HEK293 (cell line): ENCODE measurements at regions not wholly inside any gene's neighbourhood (a gene's known extent, or its start where the extent isn't known, plus 50 kb on each side); places are given as distances from the start of the nearest gene placed in this dataset.

ENCODE experiments used
- CTCF ChIA-PET: fragments of 350-600 bp; formaldehyde crosslinking; extraction: SDS; loops from one replicate; lab custom pipeline; 2021; ENCODE audit warnings: antibody characterized with exemption; lab: Yijun Ruan, JAX
- POLR2A ChIA-PET: fragments of 300-600 bp; formaldehyde crosslinking; extraction: SDS; loops from one replicate; lab custom pipeline; 2020; ENCODE audit warnings: antibody characterized with exemption, inconsistent platforms; lab: Yijun Ruan, JAX
- H3K27ac ChIP-seq: fragments of 200-500 bp; sonication (Bioruptor generic); 2 replicates; pipeline ENCODE4 v1.5.1; 2014; ENCODE audit warnings: low read depth, low read length, control low read depth, inconsistent platforms; ENCODE audit errors: extremely low read depth
- H3K36me3 ChIP-seq, 2 experiments: fragments of 200-500 bp in 1 of 2; sonication (Bioruptor generic) in 1 of 2; 1 replicate in 1 of 2; 2 replicates in 1 of 2; pipeline ENCODE4 v1.5.1; 2014 to 2017; ENCODE audit warnings: inconsistent platforms in 2 of 2, low read length in 2 of 2; ENCODE audit not compliant: control insufficient read depth in 2 of 2, insufficient read depth in 1 of 2
- H3K4me1 ChIP-seq: fragments of 200-500 bp; sonication (Bioruptor generic); 2 replicates; pipeline ENCODE4 v1.5.1; 2014; ENCODE audit warnings: mild to moderate bottlenecking, low read length, inconsistent platforms; ENCODE audit not compliant: control insufficient read depth, insufficient read depth
- H3K4me3 ChIP-seq: 2 replicates; pipeline ENCODE4 v1.5.1; 2011; ENCODE audit warnings: low read depth, mild to moderate bottlenecking, control low read depth, low read length, moderate library complexity
- H3K9me3 ChIP-seq: fragments of 200-500 bp; sonication (Bioruptor generic); 2 replicates; pipeline ENCODE4 v1.5.1; 2014; ENCODE audit warnings: low read depth, low read length, inconsistent platforms; ENCODE audit not compliant: control insufficient read depth, insufficient read depth
- ATF2 ChIP-seq: fragments of 450-650 bp; formaldehyde crosslinking; IDR thresholded peaks from 2 replicates; pipeline ENCODE4 v1.5.1; 2016; ENCODE audit warnings: missing biosample characterization, missing genetic modification characterization, low read depth
- KLF8 ChIP-seq: fragments of 450-650 bp; formaldehyde crosslinking; IDR thresholded peaks from 2 replicates; pipeline ENCODE4 v1.5.1; 2016; ENCODE audit warnings: missing biosample characterization, missing genetic modification characterization
- RBAK ChIP-seq: fragments of 450-650 bp; formaldehyde crosslinking; IDR thresholded peaks from 2 replicates; pipeline ENCODE4 v1.5.1; 2016; ENCODE audit warnings: missing biosample characterization, missing genetic modification characterization
- SCRT2 ChIP-seq: fragments of 450-650 bp; formaldehyde crosslinking; IDR thresholded peaks from 2 replicates; pipeline ENCODE4 v1.5.1; 2016; ENCODE audit warnings: missing biosample characterization, missing genetic modification characterization
- SP3 ChIP-seq: fragments of 450-650 bp; formaldehyde crosslinking; IDR thresholded peaks from 2 replicates; pipeline ENCODE4 v1.5.1; 2016; ENCODE audit warnings: missing biosample characterization, missing genetic modification characterization
- ZBTB11 ChIP-seq: fragments of 450-650 bp; formaldehyde crosslinking; conservative IDR thresholded peaks from 2 replicates; pipeline ENCODE4 v1.5.1; 2016; ENCODE audit warnings: low read depth, missing biosample characterization, missing genetic modification characterization
- ZBTB21 ChIP-seq: fragments of 450-650 bp; formaldehyde crosslinking; IDR thresholded peaks from 2 replicates; pipeline ENCODE4 v1.5.1; 2017; ENCODE audit warnings: missing biosample characterization, missing genetic modification characterization
- ZNF148 ChIP-seq: fragments of 450-650 bp; formaldehyde crosslinking; IDR thresholded peaks from 2 replicates; pipeline ENCODE4 v1.5.0; 2017; ENCODE audit warnings: missing biosample characterization, missing genetic modification characterization, borderline replicate concordance
- ZNF157 ChIP-seq: fragments of 450-650 bp; formaldehyde crosslinking; IDR thresholded peaks from 2 replicates; pipeline ENCODE4 v1.5.1; 2016; ENCODE audit warnings: missing biosample characterization, missing genetic modification characterization
- ZNF221 ChIP-seq: fragments of 450-650 bp; formaldehyde crosslinking; IDR thresholded peaks from 2 replicates; pipeline ENCODE4 v1.5.1; 2017; ENCODE audit warnings: missing biosample characterization, missing genetic modification characterization, borderline replicate concordance
- ZNF23 ChIP-seq: fragments of 450-650 bp; formaldehyde crosslinking; IDR thresholded peaks from 2 replicates; pipeline ENCODE4 v1.5.1; 2016; ENCODE audit warnings: missing biosample characterization, missing genetic modification characterization, borderline replicate concordance
- ZNF335 ChIP-seq: fragments of 450-650 bp; formaldehyde crosslinking; conservative IDR thresholded peaks from 2 replicates; pipeline ENCODE4 v1.5.1; 2016; ENCODE audit warnings: missing biosample characterization, missing genetic modification characterization
- ZNF426 ChIP-seq: fragments of 450-650 bp; formaldehyde crosslinking; IDR thresholded peaks from 2 replicates; pipeline ENCODE4 v1.5.1; 2017; ENCODE audit warnings: missing biosample characterization, missing genetic modification characterization, mild to moderate bottlenecking, inconsistent platforms, moderate library complexity
- ZNF48 ChIP-seq: fragments of 450-650 bp; formaldehyde crosslinking; IDR thresholded peaks from 2 replicates; pipeline ENCODE4 v1.5.1; 2016; ENCODE audit warnings: missing biosample characterization, missing genetic modification characterization
- ZNF521 ChIP-seq: fragments of 450-650 bp; formaldehyde crosslinking; IDR thresholded peaks from 2 replicates; pipeline ENCODE4 v1.5.1; 2017; ENCODE audit warnings: missing biosample characterization, mild to moderate bottlenecking, missing genetic modification characterization
- ZNF585B ChIP-seq: fragments of 450-650 bp; formaldehyde crosslinking; IDR thresholded peaks from 2 replicates; pipeline ENCODE4 v1.5.1; 2016; ENCODE audit warnings: missing biosample characterization, missing genetic modification characterization
- ZNF768 ChIP-seq: fragments of 450-650 bp; formaldehyde crosslinking; IDR thresholded peaks from 2 replicates; pipeline ENCODE4 v1.5.1; 2018; ENCODE audit warnings: missing biosample characterization, mild to moderate bottlenecking, missing genetic modification characterization
- ZNF843 ChIP-seq: fragments of 450-650 bp; formaldehyde crosslinking; IDR thresholded peaks from 2 replicates; pipeline ENCODE4 v1.5.1; 2016; ENCODE audit warnings: missing biosample characterization, missing genetic modification characterization
- TF ChIP-seq, protein P1 (sequence below): fragments of 450-650 bp; formaldehyde crosslinking; IDR thresholded peaks from 2 replicates; pipeline ENCODE4 v1.5.1; 2016; ENCODE audit warnings: missing biosample characterization, missing genetic modification characterization
- TF ChIP-seq, protein P2 (sequence below): fragments of 450-650 bp; formaldehyde crosslinking; IDR thresholded peaks from 2 replicates; pipeline ENCODE4 v1.5.1; 2016; ENCODE audit warnings: missing biosample characterization, missing genetic modification characterization

DNA sequence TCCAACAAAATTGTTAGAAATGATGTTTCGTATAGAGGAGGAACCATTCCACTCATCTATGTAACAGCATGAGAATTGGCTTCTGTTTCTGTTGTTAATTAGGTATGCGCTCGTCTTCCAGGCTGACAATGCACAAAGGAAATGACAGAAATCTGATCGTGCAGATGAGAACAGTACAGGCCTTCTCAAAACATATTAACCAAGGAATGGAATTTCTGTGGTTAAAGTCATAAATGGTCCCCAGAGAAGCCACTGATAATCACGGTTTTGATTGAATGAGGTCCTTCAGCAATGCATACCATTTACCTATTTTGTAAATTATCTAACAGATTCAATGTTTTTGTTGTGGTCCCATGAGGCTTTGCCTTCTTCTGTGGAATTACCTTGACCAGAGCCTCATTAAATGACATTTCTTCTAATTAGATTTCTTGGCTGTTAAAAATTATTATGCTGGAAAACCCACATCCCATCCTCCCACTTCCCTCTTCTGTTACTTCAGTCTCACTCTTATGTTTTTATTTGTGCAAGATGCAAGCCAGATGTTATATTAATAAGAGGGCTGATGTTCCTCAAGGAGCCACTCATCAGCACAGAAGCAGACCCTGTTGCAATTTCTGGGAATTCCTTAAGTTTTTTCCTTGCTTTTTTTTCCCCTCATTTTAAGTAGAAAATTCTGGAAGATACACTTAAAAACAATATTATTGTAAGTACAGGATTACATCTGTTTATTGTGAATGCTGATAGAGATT, 395.8 kb downstream of the PID1 start:
- no peaks in the 10 kb centered on the region for H3K4me1 ChIP-seq
- H3K4me3 ChIP-seq = no peak overlapping the region
- H3K36me3 ChIP-seq = no peaks in the 10 kb centered on the region
- ChIA-PET CTCF (no interaction called here), POLR2A (no interaction called here)
- H3K9me3 ChIP-seq = no peaks in the 10 kb centered on the region
- no peak overlapping the region for H3K27ac ChIP-seq
- TF ChIP-seq ZBTB21 (tag by site-specific recombination) = no peak
- no peak for TF ChIP-seq ZBTB11
- TF ChIP-seq ZNF221 (tag by site-specific recombination) = no peak
- TF ChIP-seq ATF2 = no peak
- TF ChIP-seq ZNF426 = no peak
- TF ChIP-seq ZNF843 (tag by site-specific recombination) = no peak
- TF ChIP-seq, protein P1, sequence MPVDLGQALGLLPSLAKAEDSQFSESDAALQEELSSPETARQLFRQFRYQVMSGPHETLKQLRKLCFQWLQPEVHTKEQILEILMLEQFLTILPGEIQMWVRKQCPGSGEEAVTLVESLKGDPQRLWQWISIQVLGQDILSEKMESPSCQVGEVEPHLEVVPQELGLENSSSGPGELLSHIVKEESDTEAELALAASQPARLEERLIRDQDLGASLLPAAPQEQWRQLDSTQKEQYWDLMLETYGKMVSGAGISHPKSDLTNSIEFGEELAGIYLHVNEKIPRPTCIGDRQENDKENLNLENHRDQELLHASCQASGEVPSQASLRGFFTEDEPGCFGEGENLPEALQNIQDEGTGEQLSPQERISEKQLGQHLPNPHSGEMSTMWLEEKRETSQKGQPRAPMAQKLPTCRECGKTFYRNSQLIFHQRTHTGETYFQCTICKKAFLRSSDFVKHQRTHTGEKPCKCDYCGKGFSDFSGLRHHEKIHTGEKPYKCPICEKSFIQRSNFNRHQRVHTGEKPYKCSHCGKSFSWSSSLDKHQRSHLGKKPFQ (tag by site-specific recombination) = no peak
- no peak for TF ChIP-seq RBAK (tag by site-specific recombination)
- TF ChIP-seq SCRT2 (tag by site-specific recombination) = no peak
- no peak for TF ChIP-seq ZNF157 (tag by site-specific recombination)
- no peak for TF ChIP-seq KLF8 (tag by site-specific recombination)
- no peak for TF ChIP-seq ZNF23 (tag by site-specific recombination)
- TF ChIP-seq, all 188 proteins: peak for 0

DNA sequence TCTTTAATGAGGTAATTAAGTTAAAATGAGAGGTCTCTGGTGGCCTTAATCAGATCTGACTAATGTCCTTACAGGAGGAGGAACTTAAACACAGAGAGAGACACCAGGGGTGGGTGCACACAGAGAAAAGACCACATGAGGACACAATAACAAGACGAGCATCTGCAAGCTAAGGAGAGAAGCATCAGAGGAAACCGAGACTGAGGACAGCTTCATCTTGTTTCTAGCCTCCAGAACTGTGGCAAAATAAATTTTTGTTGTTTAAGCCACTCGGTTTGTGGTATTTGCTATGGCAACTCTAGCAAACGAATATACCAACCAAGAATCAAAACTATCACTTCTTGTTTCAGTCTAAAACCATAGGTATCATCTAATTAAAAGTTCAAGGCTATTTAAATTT, 400.1 kb downstream of the PID1 start:
- Histone ChIP-seq H3K36me3 (no peaks in the 10 kb centered on the region), H3K9me3 (no peaks in the 10 kb centered on the region), H3K27ac (no peak overlapping the region), H3K4me1 (no peaks in the 10 kb centered on the region), H3K4me3 (no peak overlapping the region)
- CTCF ChIA-PET = interaction anchor here (0.8 kb wide), 1 partner anchor 46 kb away, joined by 3 read pairs; no protein-coding TSS in a partner anchor
- POLR2A ChIA-PET = no interaction called here
- TF ChIP-seq ZNF585B = no peak
- TF ChIP-seq, all 188 proteins: peak for 0

GRCh38 chr2:228869636-228870264, 401.3 kb downstream of the PID1 start:
- ChIA-PET POLR2A (no interaction called here), CTCF (no interaction called here)
- H3K27ac ChIP-seq = no peak overlapping the region
- no peaks in the 10 kb centered on the region for H3K9me3 ChIP-seq
- no peaks in the 10 kb centered on the region for H3K4me1 ChIP-seq
- H3K36me3 ChIP-seq = no peaks in the 10 kb centered on the region
- no peak overlapping the region for H3K4me3 ChIP-seq
- TF ChIP-seq, protein P2, sequence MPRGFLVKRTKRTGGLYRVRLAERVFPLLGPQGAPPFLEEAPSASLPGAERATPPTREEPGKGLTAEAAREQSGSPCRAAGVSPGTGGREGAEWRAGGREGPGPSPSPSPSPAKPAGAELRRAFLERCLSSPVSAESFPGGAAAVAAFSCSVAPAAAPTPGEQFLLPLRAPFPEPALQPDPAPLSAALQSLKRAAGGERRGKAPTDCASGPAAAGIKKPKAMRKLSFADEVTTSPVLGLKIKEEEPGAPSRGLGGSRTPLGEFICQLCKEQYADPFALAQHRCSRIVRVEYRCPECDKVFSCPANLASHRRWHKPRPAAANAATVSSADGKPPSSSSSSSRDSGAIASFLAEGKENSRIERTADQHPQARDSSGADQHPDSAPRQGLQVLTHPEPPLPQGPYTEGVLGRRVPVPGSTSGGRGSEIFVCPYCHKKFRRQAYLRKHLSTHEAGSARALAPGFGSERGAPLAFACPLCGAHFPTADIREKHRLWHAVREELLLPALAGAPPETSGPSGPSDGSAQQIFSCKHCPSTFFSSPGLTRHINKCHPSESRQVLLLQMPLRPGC (tag by site-specific recombination) = no peak
- TF ChIP-seq ZNF335 (tag by site-specific recombination) (no peak), ZNF148 (tag by site-specific recombination) (no peak), ZNF48 (no peak), ZNF521 (tag by site-specific recombination) (no peak), RBAK (tag by site-specific recombination) (no peak), ZNF768 (tag by site-specific recombination) (no peak), SP3 (tag by site-specific recombination) (no peak)
